H1 (cell line): ENCODE measurements at regions not wholly inside any gene's neighbourhood (a gene's known extent, or its start where the extent isn't known, plus 50 kb on each side); places are given as distances from the start of the nearest gene placed in this dataset.

Experiments
- CTCF ChIA-PET: fragments of 300-600 bp; sonication (Branson Sonifier 250); formaldehyde crosslinking; loops from one replicate; lab custom pipeline; 2021; ENCODE audit not compliant: partially characterized antibody; lab: Charles Lee
- POLR2A ChIA-PET: fragments of 300-600 bp; sonication (Branson Sonifier 250); formaldehyde crosslinking; loops from one replicate; lab custom pipeline; 2021; ENCODE audit warnings: inconsistent platforms; ENCODE audit not compliant: partially characterized antibody; lab: Charles Lee
- DNase-seq, 2 experiments: peaks; one replicate each; pipeline versions ENCODE4 v3.0.0 to v3.0.0-alpha.2; 2010 to 2022; ENCODE audit warnings: low spot score in 2 of 2, low read depth in 1 of 2, mixed read lengths in 1 of 2
- FAIRE-seq: peaks from 2 replicates; lab custom pipeline; 2011; peaks lifted over from hg19 to GRCh38; lab: Jason Lieb, UNC
- H2AFZ ChIP-seq: 2 replicates; pipeline ENCODE4 v1.8.1; 2012; ENCODE audit warnings: low read length, inconsistent platforms
- H2AK5ac ChIP-seq: 2 replicates; pipeline ENCODE4 v1.6.1; 2013; ENCODE audit warnings: low read depth, low read length
- H2BK120ac ChIP-seq: replicated peaks from 2 replicates; pipeline ENCODE3; 2013; ENCODE audit warnings: low read depth, low read length, inconsistent platforms
- H2BK12ac ChIP-seq: 2 replicates; pipeline ENCODE4 v1.6.1; 2013; ENCODE audit warnings: low read depth, low read length
- H2BK15ac ChIP-seq: 2 replicates; pipeline ENCODE4 v1.6.1; 2013; ENCODE audit warnings: low read length
- H2BK20ac ChIP-seq: 2 replicates; pipeline ENCODE4 v1.6.1; 2013; ENCODE audit warnings: low read length
- H2BK5ac ChIP-seq: 2 replicates; pipeline ENCODE4 v1.6.1; 2013; ENCODE audit warnings: low read depth, low read length
- H3K14ac ChIP-seq: 2 replicates; pipeline ENCODE4 v1.6.1; 2013; ENCODE audit warnings: inconsistent platforms; ENCODE audit not compliant: insufficient read length
- H3K18ac ChIP-seq: 2 replicates; pipeline ENCODE4 v1.6.1; 2013; ENCODE audit warnings: low read length; ENCODE audit errors: extremely low read depth
- H3K23ac ChIP-seq: 2 replicates; pipeline ENCODE4 v1.6.1; 2013; ENCODE audit warnings: inconsistent platforms; ENCODE audit not compliant: insufficient read length
- H3K23me2 ChIP-seq: 2 replicates; pipeline ENCODE4 v1.6.1; 2013; ENCODE audit warnings: low read depth, low read length
- H3K27ac ChIP-seq: 2 replicates; pipeline ENCODE4 v1.6.1; 2011; ENCODE audit warnings: low read depth, low read length, inconsistent platforms
- H3K27me3 ChIP-seq, 4 experiments: replicated peaks in 1 of 4; 1 replicate in 1 of 4; 2 replicates in 3 of 4; pipeline versions ENCODE4 v1.6.1 to v1.8.1; 2011 to 2013; ENCODE audit warnings: low read length in 3 of 4, mild to moderate bottlenecking in 3 of 4, inconsistent platforms in 2 of 4, mixed read lengths in 2 of 4, moderate library complexity in 1 of 4; ENCODE audit not compliant: control insufficient read depth in 3 of 4, insufficient read depth in 3 of 4; ENCODE audit errors: extremely low read depth in 1 of 4
- H3K36me3 ChIP-seq, 4 experiments: 2 replicates each; pipeline versions ENCODE4 v1.6.1 to v1.8.1; 2011 to 2013; ENCODE audit warnings: mild to moderate bottlenecking in 4 of 4, low read length in 3 of 4, moderate library complexity in 2 of 4, control low read depth in 1 of 4, inconsistent platforms in 1 of 4; ENCODE audit not compliant: insufficient read depth in 4 of 4, control insufficient read depth in 2 of 4
- H3K4ac ChIP-seq: replicated peaks from 2 replicates; pipeline ENCODE3; 2013; ENCODE audit warnings: low read length, low read depth, mixed read lengths, inconsistent platforms; ENCODE audit not compliant: insufficient read length
- H3K4me1 ChIP-seq, 4 experiments: replicated peaks in 1 of 4; 1 replicate in 1 of 4; 2 replicates in 3 of 4; pipeline versions ENCODE4 v1.6.1 to v1.8.1; 2011 to 2013; ENCODE audit warnings: low read length in 3 of 4, inconsistent platforms in 2 of 4, mixed read lengths in 1 of 4; ENCODE audit not compliant: insufficient read depth in 4 of 4, control insufficient read depth in 3 of 4
- H3K4me2 ChIP-seq, 2 experiments: 2 replicates each; pipeline versions ENCODE4 v1.6.1 to v1.8.1; 2011 to 2013; ENCODE audit warnings: low read depth in 2 of 2, low read length in 2 of 2, control low read depth in 1 of 2, inconsistent platforms in 1 of 2, mild to moderate bottlenecking in 1 of 2; ENCODE audit not compliant: insufficient read depth in 1 of 2
- H3K4me3 ChIP-seq, 4 experiments: fragments of 200-600, 300-600 bp in 1 of 4; sonication (generic), shearing (Covaris generic), sonication (Bioruptor Twin) in 1 of 4; 2 replicates each; pipeline versions ENCODE4 v1.5.1 to v1.8.1; 2011 to 2016; ENCODE audit warnings: low read length in 4 of 4, low read depth in 3 of 4, control low read depth in 2 of 4, inconsistent platforms in 2 of 4, mild to moderate bottlenecking in 2 of 4, mixed read lengths in 1 of 4, moderate library complexity in 1 of 4; ENCODE audit not compliant: insufficient read depth in 2 of 4; ENCODE audit errors: extremely low read depth in 1 of 4
- H3K56ac ChIP-seq: replicated peaks from 2 replicates; pipeline ENCODE3; 2013; ENCODE audit warnings: low read depth, mild to moderate bottlenecking, mixed read lengths, low read length, inconsistent platforms; ENCODE audit not compliant: insufficient read length
- H3K79me1 ChIP-seq: 2 replicates; pipeline ENCODE4 v1.6.1; 2013; ENCODE audit warnings: low read depth, low read length, control low read depth
- H3K79me2 ChIP-seq, 2 experiments: 2 replicates each; pipeline versions ENCODE4 v1.6.1 to v1.8.1; 2012 to 2013; ENCODE audit warnings: low read length in 2 of 2, mild to moderate bottlenecking in 2 of 2, inconsistent platforms in 1 of 2; ENCODE audit not compliant: insufficient read depth in 2 of 2, control insufficient read depth in 1 of 2
- H3K9ac ChIP-seq, 4 experiments: replicated peaks in 1 of 4; 1 replicate in 1 of 4; 2 replicates in 3 of 4; pipeline versions ENCODE4 v1.6.1 to v1.8.1; 2011 to 2013; ENCODE audit warnings: low read depth in 3 of 4, low read length in 3 of 4, control low read depth in 2 of 4, mild to moderate bottlenecking in 2 of 4, moderate library complexity in 2 of 4, inconsistent platforms in 1 of 4; ENCODE audit errors: extremely low read depth in 1 of 4
- H3K9me3 ChIP-seq, 2 experiments: 2 replicates each; pipeline versions ENCODE4 v1.6.1 to v1.8.1; 2012 to 2013; ENCODE audit warnings: mild to moderate bottlenecking in 2 of 2, moderate library complexity in 2 of 2, control low read depth in 1 of 2, inconsistent platforms in 1 of 2, low read depth in 1 of 2, low read length in 1 of 2, mixed read lengths in 1 of 2; ENCODE audit not compliant: insufficient read depth in 2 of 2
- H4K20me1 ChIP-seq, 2 experiments: replicated peaks in 1 of 2; 2 replicates each; pipeline versions ENCODE3 to v1.8.1; 2011 to 2013; ENCODE audit warnings: inconsistent platforms in 2 of 2, low read length in 2 of 2, mild to moderate bottlenecking in 1 of 2; ENCODE audit not compliant: insufficient read depth in 2 of 2, control insufficient read depth in 1 of 2
- H4K5ac ChIP-seq: 2 replicates; pipeline ENCODE4 v1.6.1; 2013; ENCODE audit warnings: low read length, low read depth, mixed read lengths, inconsistent platforms; ENCODE audit not compliant: insufficient read length
- H4K8ac ChIP-seq: 2 replicates; pipeline ENCODE4 v1.8.0; 2013; ENCODE audit warnings: mild to moderate bottlenecking, moderate library complexity, low read length, inconsistent platforms; ENCODE audit not compliant: insufficient read depth; ENCODE audit errors: extremely low read depth
- H4K91ac ChIP-seq: replicated peaks from 2 replicates; pipeline ENCODE3; 2013; ENCODE audit warnings: low read length, mixed read lengths, inconsistent platforms; ENCODE audit not compliant: insufficient read length
- ATF2 ChIP-seq: IDR thresholded peaks from 2 replicates; pipeline ENCODE4 v1.6.1; 2012; ENCODE audit warnings: low read length, inconsistent platforms
- CBX8 ChIP-seq: fragments of 300-800, 300-1000 bp; sonication (generic); IDR thresholded peaks from 2 replicates; pipeline ENCODE4 v1.7.1; 2016; ENCODE audit warnings: low read depth, low read length, borderline replicate concordance
- CHD1 ChIP-seq: IDR thresholded peaks from 2 replicates; pipeline ENCODE4 v1.6.1; 2012; ENCODE audit warnings: low read depth, low read length, improper control_type of control experiment
- CHD2 ChIP-seq: IDR thresholded peaks from 2 replicates; pipeline ENCODE4 v1.6.1; 2012; ENCODE audit warnings: low read length, improper control_type of control experiment
- CTBP2 ChIP-seq: IDR thresholded peaks from 2 replicates; pipeline ENCODE4 v1.7.0; 2011; ENCODE audit warnings: borderline replicate concordance, mild to moderate bottlenecking, moderate library complexity, mixed read lengths, low read length; ENCODE audit not compliant: insufficient read depth, insufficient read length
- HDAC2 ChIP-seq, 2 experiments: fragments of 300-600 bp in 1 of 2; sonication (generic) in 1 of 2; IDR thresholded peaks; 2 replicates each; pipeline ENCODE4 v1.6.1; 2011 to 2012; ENCODE audit warnings: low read depth in 2 of 2, low read length in 2 of 2, mild to moderate bottlenecking in 2 of 2, moderate library complexity in 2 of 2, borderline replicate concordance in 1 of 2, inconsistent platforms in 1 of 2
- JUND ChIP-seq: IDR thresholded peaks from 2 replicates; pipeline ENCODE4 v1.6.1; 2011; ENCODE audit warnings: mild to moderate bottlenecking, improper control_type of control experiment, low read length
- NRF1 ChIP-seq: IDR thresholded peaks from 2 replicates; pipeline ENCODE4 v1.6.1; 2011; ENCODE audit warnings: mild to moderate bottlenecking, low read depth, low read length, improper control_type of control experiment
- SP2 ChIP-seq: IDR thresholded peaks from 2 replicates; pipeline ENCODE4 v1.6.1; 2012; ENCODE audit warnings: mild to moderate bottlenecking, low read length, inconsistent platforms
- SP4 ChIP-seq: IDR thresholded peaks from 2 replicates; pipeline ENCODE4 v1.6.1; 2012; ENCODE audit warnings: low read length, inconsistent platforms
- SUZ12 ChIP-seq: fragments of 200-600 bp; sonication (generic); IDR thresholded peaks from 2 replicates; pipeline ENCODE4 v1.6.1; 2012; ENCODE audit warnings: mild to moderate bottlenecking, inconsistent platforms, low read length, moderate library complexity, mixed read lengths
- TCF12 ChIP-seq: IDR thresholded peaks from 2 replicates; pipeline ENCODE4 v1.6.1; 2011; ENCODE audit warnings: low read depth, mild to moderate bottlenecking, low read length

GRCh38 chr2:222798528-222798927, 62.3 kb upstream of the ACSL3 start:
- H3K14ac ChIP-seq, result no peak overlapping the region
- no peaks in the 10 kb centered on the region for H3K36me3 ChIP-seq
- no peak overlapping the region for H4K8ac ChIP-seq
- H3K4ac ChIP-seq, result no peak overlapping the region
- FAIRE-seq (no peak), DNase-seq (no peak)
- H2AFZ ChIP-seq, result no peak overlapping the region
- H3K9me3 ChIP-seq, result no peaks in the 10 kb centered on the region
- no peak overlapping the region for H2AK5ac ChIP-seq
- no peak overlapping the region for H3K4me2 ChIP-seq
- no peaks in the 10 kb centered on the region for H3K79me1 ChIP-seq
- no peak overlapping the region for H2BK15ac ChIP-seq
- H3K23me2 ChIP-seq, result no peaks in the 10 kb centered on the region
- no peak overlapping the region for H3K23ac ChIP-seq
- H4K5ac ChIP-seq, result no peak overlapping the region
- H2BK120ac ChIP-seq, result no peak overlapping the region
- H3K4me3 ChIP-seq, result no peak overlapping the region
- H3K18ac ChIP-seq, result no peak overlapping the region
- no peak overlapping the region for H2BK5ac ChIP-seq
- no peak overlapping the region for H3K56ac ChIP-seq
- no peak overlapping the region for H2BK20ac ChIP-seq
- H3K79me2 ChIP-seq, result no peaks in the 10 kb centered on the region
- peaks cover 0 to 13% (median 1%) of the 10 kb centered on the region in 4 experiments; a peak in 3 of 7 replicates for H3K4me1 ChIP-seq
- no peak overlapping the region for H2BK12ac ChIP-seq
- POLR2A ChIA-PET, result interaction anchor here (1.0 kb wide), 1 partner anchor 66 kb away, joined by 3 read pairs; no protein-coding TSS in a partner anchor
- H4K91ac ChIP-seq, result no peak overlapping the region
- no peak overlapping the region for H3K9ac ChIP-seq
- CTCF ChIA-PET, result interaction anchor here (0.8 to 3.3 kb wide), 7 partner anchors 9 to 107 kb away, joined by 3 to 27 read pairs (median 12); no protein-coding TSS in a partner anchor
- no peak overlapping the region for H3K27ac ChIP-seq
- no peaks in the 10 kb centered on the region for H4K20me1 ChIP-seq
- H3K27me3 ChIP-seq, result no peaks in the 10 kb centered on the region
- no peak for TF ChIP-seq ATF2
- no peak for TF ChIP-seq SUZ12
- no peak for TF ChIP-seq NRF1
- no peak for TF ChIP-seq HDAC2 (IDR thresholded peaks at IDR 0.05; ENCODE audit: borderline replicate concordance in 1 of 2, low read depth in 2 of 2, low read length in 2 of 2)
- no peak for TF ChIP-seq CTBP2
- no peak for TF ChIP-seq CBX8
- no peak for TF ChIP-seq CHD1
- no peak for TF ChIP-seq JUND
- no peak for TF ChIP-seq TCF12
- TF ChIP-seq SP4, result no peak
- no peak for TF ChIP-seq SP2
- TF ChIP-seq CHD2, result no peak
